ENCODE measurements at regions not wholly inside any gene's neighbourhood (a gene's known extent, or its start where the extent isn't known, plus 50 kb on each side); places are given as distances from the start of the nearest gene placed in this dataset.

DNA sequence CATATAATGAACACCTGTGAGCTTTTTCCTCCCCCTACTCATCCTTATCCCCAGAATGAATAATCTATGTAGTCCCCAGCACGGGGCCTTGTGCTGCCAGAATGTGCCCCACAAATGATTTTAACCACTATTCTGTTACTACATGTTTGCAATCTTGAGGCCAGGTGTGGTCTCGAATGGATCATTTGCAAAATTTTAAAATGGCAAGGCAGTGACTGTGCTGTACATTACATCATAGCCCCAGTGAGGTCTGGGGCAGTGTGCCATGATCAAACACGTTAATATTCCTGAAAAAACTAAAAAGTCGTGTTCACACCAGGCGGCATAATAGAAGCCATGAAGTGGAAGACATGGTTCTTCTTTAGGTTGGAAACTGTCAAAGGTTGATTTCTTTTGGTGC is 479.9 kb upstream of the EEF2KMT start:
- TF ChIP-seq, protein P1, sequence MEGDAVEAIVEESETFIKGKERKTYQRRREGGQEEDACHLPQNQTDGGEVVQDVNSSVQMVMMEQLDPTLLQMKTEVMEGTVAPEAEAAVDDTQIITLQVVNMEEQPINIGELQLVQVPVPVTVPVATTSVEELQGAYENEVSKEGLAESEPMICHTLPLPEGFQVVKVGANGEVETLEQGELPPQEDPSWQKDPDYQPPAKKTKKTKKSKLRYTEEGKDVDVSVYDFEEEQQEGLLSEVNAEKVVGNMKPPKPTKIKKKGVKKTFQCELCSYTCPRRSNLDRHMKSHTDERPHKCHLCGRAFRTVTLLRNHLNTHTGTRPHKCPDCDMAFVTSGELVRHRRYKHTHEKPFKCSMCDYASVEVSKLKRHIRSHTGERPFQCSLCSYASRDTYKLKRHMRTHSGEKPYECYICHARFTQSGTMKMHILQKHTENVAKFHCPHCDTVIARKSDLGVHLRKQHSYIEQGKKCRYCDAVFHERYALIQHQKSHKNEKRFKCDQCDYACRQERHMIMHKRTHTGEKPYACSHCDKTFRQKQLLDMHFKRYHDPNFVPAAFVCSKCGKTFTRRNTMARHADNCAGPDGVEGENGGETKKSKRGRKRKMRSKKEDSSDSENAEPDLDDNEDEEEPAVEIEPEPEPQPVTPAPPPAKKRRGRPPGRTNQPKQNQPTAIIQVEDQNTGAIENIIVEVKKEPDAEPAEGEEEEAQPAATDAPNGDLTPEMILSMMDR (IDR thresholded peaks at IDR 0.05; ENCODE audit: borderline replicate concordance, control extremely low read depth, extremely low read depth, insufficient read depth, missing control alignments) = no peak
- no peak for DNase-seq (ENCODE audit: low spot score)
- in situ Hi-C loops (cut with MboI; ENCODE audit: low sequenced_read_pairs, unreplicated experiment) = no loop called here

DNA sequence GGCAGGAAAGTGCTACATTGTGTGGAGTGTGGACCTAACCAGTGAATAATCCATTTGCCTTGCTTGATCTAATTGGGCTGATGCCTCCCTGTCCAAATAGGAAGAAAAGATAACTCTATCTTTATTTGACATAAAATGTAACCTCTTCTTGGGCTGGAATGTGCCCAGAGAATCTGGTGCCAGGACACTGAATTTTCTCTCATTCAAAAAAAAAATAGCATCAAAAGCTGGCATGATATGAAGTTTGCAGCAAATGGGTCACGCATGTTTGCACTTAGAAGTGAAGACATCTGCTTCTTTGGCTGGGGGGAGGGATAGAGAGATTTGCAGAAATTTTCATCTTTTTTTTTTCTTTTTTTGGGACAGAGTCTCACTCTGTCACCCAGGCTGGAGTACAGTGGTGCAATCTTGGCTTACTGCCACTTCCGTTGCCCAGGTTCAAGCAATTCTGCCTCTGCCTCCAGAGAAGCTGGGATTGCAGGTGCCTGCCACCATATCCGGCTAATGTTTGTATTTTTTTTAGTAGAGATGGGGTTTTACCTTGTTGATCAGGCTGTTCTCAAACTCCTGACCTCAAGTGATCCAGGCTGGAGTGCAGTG is 478.2 kb upstream of the EEF2KMT start:
- TF ChIP-seq, protein P1 (IDR thresholded peaks at IDR 0.05; ENCODE audit: borderline replicate concordance, control extremely low read depth, extremely low read depth, insufficient read depth, missing control alignments) = no peak
- in situ Hi-C loops (cut with MboI; ENCODE audit: low sequenced_read_pairs, unreplicated experiment) = no loop called here
- DNase-seq (ENCODE audit: low spot score) = no peak

DNA sequence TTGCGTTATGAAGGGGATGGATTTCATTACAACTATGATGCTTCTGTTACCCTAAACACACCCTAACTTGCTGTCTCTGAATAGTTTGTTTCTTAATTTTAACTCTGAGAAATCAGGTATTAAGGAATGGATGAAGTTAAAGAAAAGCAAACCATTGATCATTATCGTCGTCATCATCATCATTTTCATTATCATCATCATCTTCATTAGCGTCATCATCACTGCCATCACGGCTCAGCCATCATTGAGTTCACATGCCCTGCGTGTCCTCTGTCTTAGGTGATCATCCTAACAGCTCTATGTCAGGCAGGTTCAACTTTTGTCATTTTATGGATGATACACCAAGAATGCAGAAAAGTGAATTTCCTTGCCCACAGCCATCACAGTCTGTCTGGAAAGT is 477.5 kb upstream of the EEF2KMT start:
- TF ChIP-seq, protein P1 (IDR thresholded peaks at IDR 0.05; ENCODE audit: borderline replicate concordance, control extremely low read depth, extremely low read depth, insufficient read depth, missing control alignments) = no peak
- DNase-seq (ENCODE audit: low spot score) = no peak
- in situ Hi-C loops (cut with MboI; ENCODE audit: low sequenced_read_pairs, unreplicated experiment) = no loop called here

DNA sequence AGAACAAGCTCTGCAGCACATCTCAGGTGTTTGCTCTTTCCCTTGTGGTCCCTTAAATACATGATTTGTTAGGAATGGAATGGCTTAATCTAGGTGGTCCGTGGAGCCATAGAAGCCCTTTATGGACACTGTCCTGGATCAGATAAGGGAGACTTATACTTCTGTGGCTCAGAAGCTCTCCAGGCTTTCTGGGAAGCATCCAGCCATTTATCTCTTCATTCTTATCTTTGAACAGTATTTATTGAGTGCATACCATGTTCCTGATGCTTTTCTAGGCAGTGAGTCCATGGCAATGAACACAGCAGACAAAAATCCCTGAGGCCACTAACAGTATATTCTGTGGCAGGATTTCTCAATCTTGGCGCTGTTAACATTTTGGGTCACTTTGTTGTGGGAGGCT is 474.5 kb upstream of the EEF2KMT start:
- TF ChIP-seq, protein P1 (IDR thresholded peaks at IDR 0.05; ENCODE audit: borderline replicate concordance, control extremely low read depth, extremely low read depth, insufficient read depth, missing control alignments) = no peak
- no peak for DNase-seq (ENCODE audit: low spot score)
- in situ Hi-C loops (cut with MboI; ENCODE audit: low sequenced_read_pairs, unreplicated experiment) = no loop called here

DNA sequence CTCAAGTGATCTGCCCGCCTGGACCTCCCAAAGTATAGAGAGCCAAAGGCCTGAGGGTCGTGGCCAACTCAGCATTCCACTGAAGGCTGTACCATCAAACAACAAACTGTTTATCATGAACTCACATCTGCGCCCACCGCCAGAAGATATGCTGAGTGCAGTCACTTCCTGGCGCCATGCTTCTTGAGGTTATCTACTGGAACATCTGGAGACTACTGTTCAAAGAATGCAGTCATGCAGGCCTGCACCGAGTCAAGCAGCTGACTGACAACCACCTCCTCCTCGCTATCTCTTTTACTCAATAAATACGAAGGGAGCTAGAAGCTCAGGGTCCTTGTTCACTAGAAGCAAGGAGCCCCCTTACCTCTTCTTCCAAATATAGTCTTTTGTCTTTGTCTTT is 473.9 kb upstream of the EEF2KMT start:
- in situ Hi-C loops (cut with MboI; ENCODE audit: low sequenced_read_pairs, unreplicated experiment) = no loop called here
- no peak for DNase-seq (ENCODE audit: low spot score)
- TF ChIP-seq, protein P1 (IDR thresholded peaks at IDR 0.05; ENCODE audit: borderline replicate concordance, control extremely low read depth, extremely low read depth, insufficient read depth, missing control alignments) = no peak

DNA sequence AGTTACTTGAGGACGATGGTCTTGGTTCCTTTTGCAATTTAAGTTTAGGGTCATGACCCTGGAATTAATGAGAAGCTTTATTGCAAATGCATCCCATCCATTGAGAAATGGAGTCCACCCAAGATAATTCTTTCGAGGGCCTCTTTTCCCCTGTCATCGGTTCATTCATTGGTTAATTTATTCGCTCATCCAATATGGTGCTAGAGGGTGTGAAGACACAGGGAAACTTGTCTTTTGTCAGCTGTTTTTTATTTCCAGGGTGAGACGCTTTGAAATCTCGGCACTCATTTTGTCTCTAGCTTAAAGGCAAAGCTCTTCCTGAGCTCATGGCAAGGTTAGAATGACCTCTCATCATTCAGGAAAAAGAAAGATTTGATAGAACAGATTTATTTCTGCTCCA is 464.2 kb upstream of the EEF2KMT start:
- TF ChIP-seq, protein P1 (IDR thresholded peaks at IDR 0.05; ENCODE audit: borderline replicate concordance, control extremely low read depth, extremely low read depth, insufficient read depth, missing control alignments) = no peak
- in situ Hi-C loops (cut with MboI; ENCODE audit: low sequenced_read_pairs, unreplicated experiment) = no loop called here
- DNase-seq (ENCODE audit: low spot score) = no peak

Measured in GM13976 (cell line).